Stimulated activated CD8-positive, alpha-beta memory T cell treated with anti-CD3 and anti-CD28 coated beads, Interleukin-2, amount 100 ng/mL, for 1 hour (primary cell): ENCODE measurements at regions not wholly inside any gene's neighbourhood (a gene's known extent, or its start where the extent isn't known, plus 50 kb on each side); places are given as distances from the start of the nearest gene placed in this dataset.
"Not testable (repeated sequence)": the region's sequence is repeated elsewhere in the genome, so short reads cannot be mapped to it uniquely, and the experiment has no call there.

Experiments used
- DNase-seq, 2 donors: peaks; one replicate each; pipeline ENCODE4 v3.0.0-alpha.2; 2020; ENCODE audit warnings: low read depth in 2 of 2

DNA sequence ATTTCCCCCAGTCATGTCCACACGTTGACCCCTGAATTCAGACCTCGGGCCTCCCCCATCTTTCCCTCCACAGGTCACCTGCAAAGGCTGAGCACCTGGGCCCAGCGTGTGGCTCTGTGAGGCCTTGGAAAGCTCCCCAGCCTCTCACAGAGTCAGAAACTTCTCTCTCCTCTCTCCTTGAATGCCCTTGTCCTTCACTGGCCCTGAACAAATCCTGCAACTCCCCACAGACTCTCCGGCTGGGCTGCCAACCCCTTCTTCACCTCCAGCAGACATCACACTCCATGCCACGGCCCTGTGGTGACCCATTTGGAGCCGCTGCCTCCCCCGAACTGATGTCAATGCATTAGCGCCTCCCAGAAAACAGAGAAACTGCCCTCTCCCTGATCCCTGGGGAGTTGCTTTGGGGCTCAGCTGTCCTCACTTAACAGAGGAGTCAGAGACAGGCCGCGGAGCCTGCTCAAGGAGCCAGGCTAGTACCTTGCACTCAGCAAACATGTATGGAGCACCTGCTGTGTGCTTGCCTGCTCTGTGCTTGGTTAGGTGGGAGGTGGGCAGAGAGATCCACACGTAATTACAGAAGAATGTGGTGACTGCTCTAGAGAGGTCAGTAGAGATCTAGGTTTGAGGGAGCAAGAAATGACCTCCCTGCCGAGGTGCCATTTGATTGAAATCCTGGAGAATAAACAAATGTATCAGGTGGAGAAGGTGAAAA lies 99.2 kb upstream of the PWP1 start:
- DNase-seq, result no peak

DNA sequence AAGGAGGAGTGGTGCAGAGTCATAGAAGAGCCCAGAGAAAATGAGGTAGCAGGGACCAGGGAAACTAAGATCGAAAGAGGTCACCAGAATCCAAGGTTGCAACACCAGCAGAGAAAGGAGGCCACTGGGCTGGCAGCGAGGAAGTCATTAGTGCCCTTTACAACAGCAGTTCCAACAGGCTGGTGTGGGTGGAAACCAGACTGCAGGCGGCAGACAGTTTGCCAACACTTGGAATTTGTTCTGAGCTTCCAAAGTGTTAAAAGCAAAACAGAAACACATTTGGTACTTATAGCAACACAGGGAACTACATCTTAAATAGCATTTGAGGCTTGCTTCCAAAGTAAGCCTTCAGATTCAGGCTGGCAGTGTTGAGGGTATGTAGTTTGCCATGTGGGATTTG lies 95.2 kb upstream of the PWP1 start:
- no peak for DNase-seq

DNA sequence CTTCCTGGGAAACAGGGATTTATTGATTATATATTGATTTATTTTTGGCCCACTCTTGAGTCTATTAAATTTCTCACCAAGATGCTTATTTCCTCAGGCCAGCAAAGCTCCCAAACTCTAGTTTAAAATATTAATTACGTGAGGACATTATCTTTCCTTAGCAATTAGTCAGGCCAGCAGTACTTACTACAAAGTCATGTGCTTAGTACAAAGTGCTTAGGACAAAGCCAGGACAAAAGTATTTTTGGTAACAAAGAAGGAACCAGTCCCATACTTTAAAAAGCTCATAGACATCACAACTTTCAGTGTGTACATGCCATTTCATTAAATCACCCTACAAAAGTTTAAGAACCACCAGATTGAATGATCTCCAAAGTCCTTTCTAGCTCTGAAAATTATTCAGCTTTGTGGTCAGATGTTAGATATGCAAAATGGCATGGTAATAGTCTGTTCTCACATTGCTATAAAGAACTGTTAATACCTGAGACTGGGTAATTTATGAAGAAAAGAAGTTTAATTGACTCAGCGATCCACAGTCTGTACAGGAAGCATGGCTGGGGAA lies 94.7 kb upstream of the PWP1 start:
- DNase-seq, result no peak

DNA sequence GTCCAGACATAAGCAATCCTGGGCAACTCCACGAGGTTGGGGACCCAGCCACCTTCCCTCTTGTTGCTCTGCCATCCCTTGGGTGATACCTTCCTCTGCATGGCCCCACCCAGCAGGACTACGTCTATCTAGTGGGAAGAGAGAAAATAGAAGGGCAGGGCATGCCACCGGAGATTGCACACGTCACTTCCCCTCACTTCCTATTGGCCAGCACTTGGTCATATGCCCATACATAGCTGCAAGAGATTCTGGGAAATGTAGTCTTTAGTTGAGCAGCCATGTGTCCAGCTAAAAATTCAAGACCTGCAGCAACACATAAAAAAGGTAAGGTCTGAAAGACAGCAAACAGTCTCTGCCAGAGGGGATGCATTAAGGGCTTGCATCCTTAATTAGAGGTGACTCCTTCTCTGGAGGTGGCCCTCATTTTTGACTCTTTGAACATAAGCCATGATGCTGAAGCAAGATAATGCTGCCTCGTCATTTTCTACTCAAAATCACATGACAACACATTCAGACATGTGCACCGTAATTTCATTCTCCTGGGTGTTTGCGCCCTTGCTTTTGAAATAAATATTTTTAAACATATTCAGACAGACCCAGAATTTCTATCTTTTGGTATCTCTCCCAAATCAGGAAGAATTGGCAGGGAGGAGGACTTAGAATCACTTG lies 91.8 kb upstream of the PWP1 start:
- no peak for DNase-seq

DNA sequence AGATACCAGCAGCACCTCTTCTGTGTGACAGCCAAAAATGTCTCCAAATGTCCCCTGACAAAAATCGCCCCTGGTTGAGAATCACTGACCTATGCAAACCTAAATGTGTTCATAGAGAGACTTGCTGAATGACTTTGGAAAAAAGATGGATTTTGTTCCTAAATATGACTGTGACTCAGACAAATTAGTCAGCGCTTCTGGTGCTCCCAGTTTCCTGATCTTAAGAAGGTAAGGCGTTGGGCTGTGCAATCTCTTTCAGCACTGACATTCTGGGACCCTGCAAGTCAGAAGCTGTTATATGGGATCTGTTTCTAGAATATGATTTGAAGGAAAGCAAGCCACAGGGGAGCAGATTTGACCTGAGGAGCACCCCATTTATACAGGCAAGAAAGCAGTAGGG lies 90.6 kb upstream of the PWP1 start:
- no peak for DNase-seq

DNA sequence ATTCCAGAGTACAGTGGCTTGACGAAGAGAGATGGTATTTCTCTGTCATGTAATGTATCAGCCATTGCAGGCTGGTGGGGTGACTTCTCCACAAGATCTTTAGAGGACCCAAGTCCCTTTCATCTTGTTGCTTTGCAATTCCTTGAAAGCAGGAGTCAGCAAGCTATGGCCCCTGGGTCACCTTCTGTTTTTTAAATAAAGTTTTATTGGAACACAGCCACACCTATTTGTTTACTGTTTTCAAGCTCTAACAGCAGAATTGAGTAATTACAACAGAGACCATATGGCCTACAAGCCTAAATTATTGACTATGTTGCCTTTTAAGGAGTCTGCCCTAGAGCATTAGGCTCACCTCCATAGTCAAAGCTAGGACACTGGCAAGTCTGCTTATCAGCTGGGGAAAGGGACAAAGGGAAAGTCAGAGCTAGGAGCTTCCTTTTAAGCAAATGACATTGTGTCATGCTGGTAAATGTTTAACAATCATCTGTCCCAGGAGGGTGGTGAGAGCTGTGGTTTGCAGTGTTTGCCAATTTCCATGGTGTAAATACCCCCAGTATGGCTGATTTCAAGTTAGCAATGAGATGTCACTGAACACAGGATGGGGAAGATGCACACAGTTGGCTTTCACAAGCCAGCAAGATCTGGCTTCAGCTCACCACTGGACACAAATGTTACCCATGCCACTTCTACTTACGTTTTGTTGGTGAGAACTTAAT lies 87.7 kb upstream of the PWP1 start:
- no peak for DNase-seq

DNA sequence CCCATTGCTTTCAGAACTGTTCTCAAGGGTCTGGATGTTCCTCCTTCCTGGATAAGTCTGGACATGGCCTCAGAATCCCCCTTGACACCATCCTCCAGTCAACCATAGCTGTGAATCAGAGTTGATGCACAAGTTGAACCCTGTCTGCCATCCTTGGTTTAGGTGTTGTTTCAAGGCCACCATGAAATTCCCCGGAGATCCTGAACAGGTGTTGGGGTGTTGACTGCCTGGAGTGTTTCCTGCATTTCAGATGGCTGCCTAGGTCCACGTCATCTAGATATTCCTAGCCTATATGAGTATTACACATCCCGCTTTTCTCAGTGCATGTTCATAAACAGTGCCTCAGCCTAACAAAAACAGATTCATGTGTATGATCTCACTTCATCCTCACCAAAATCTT lies 86.7 kb upstream of the PWP1 start:
- DNase-seq, result no peak

DNA sequence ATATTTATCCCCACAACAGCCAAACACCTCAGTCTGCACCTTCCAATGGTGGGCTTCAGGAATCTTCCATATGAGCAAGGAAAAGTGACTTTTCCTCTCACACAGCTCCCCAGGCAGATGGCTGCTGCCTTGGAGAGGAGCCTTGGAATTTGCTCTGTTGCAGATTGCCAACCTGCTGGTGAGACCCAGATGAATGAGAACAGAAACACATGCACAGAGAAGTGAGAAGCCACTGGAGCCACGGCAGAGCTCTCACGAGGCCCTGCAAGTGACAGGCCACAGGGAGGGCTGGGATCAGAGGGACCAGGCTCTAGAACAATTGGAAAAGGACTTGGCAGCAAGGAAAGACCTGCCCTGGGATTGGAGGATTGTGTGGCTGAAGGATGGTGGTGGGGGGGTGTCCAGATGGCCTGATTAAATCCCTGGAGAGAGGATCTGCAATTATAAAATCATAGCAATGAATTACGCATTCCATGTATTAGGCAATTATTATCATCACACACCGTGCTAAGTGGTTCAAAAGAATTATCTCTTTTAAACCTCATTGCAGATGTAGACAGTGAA lies 84.9 kb upstream of the PWP1 start:
- DNase-seq, result no peak

DNA sequence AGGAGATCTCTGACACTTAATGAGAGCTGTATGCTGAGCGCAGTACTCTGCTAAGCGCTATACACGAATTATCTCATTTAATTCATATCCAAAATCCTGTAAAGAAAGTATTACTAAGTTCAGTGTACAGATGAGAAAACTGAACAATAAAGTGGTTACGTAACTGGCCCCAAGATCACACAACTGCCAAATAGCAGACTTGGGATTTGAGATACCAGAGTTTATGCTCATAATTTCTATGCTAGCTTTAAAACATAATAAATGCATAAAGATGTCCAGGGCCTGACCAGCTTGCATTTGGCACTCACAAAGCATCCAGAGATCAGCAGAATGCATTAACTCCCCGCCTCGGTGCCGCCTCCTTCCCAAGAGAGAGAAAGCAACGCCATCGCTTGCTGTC lies 83.2 kb upstream of the PWP1 start:
- DNase-seq, result no peak

DNA sequence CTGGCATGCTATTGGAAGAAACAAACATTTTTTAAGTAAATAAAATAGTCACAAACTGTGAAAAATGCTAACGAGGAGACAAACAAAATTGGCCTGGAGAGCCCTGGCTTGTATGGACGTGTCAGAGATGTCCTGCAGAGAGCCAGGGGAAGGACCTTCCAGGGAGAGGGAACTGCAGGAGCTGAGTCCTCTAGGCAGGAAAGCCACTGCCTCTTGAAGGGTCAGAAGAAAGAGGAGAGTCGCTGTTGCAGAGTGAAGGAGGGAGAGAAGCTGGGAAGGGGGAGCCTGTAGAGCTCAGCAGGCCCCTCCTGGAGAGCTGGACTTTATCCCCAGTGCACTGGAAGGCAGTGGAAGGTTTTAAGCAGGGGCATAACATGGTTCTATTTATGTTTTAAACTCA lies 80.3 kb upstream of the PWP1 start:
- DNase-seq, result no peak

DNA sequence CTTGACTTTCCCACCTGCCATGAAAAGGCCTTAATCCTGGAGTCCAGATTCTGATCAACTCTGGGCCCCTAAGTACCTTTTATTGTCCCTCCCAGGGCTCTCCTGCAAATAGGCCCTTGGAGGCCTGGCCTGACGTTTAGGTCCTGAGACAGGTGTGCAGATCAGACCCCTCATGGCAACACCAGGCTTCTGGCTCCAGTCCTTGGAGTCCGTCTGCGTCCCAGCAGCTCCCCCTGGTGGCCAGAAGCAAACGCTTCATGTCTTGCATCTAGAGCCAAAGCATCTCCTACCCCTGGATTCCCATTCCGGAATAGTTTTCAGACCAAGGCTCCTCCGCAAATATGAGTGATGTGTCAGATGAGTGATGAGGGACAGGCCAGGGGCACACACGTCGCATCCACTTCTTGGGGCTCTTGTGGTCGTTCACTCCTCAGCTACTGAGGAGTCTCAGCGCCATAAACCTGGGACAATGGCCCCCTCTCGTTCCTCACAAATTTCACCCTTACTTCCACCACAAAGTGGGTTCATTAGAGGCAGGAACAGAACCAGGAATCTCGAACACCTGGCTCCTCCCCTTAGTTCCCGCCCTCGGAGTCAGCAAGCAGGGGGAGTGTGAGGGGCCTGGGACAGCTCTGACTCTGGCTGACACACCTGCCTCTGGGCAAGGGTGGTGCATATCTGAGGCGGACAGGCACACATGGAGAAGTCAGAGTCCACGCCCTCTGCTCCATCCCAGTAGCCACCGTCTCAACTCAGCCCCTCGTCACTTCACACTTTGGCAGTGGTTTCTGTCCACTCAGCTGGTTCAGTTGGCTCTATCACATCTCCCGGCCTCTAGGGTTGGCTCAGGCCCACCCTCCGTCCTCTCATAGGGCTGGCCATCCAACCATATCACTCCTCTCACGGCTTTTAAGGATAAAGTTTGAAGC lies 77.9 kb upstream of the PWP1 start:
- peak; percentile 66 to 67 for DNase-seq

DNA sequence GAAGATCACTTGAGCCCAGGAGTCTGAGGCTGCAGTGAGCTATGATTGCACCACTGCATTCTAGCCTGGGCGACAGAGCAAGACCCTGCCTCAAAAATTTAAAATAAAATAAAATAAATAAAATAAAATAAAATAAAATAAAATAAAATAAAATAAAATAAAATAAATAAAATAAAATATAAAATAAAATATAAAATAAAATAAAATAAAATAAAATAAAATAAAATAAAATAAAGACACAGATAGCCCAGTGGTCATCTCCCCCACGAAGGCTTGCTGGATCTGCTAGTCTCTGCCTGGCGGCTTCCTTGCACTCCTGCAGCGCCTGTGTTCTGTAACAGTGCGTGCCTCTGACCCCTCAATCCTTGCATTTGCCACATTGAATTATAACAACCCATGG lies 76.8 kb upstream of the PWP1 start:
- DNase-seq, result not testable (repeated sequence)

DNA sequence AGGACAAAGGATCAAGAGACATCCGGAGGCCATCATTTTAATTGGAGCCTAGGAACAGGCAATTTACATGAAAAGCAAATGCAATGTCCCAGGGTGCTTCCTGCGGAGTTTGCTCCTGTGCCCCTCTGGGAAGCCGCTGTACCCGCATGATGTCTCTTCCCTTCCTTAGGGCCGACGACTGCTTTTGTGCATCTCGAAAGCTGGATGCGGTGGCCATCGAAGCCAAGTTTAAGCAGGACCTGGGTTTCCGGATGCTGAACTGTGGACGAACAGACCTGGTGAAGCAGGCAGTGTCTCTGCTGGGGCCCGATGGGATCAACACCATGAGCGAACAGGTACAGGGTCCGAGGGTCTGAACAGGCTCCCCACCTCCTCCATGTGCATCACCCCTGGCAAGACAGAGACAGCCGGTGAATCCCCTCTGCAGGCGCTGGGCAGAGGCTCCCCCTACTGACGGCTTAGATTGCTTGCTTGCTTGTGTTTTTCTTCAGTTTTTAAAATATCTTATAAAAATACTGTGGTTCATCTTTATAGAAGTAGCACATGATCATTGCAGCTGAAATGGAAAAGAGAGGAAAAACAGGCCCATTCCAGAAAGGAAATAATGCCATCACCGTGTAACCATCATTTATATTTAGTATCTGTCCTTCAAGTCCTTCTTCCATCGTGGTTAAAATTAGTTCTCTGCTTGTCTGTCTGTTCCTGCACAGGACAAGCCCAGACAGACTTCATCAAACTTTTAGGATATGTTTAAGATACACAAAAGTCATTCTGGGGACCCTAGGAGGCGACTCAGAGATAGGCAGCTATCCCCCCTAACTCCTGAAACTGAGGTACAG lies 75.4 kb upstream of the PWP1 start:
- no peak for DNase-seq

DNA sequence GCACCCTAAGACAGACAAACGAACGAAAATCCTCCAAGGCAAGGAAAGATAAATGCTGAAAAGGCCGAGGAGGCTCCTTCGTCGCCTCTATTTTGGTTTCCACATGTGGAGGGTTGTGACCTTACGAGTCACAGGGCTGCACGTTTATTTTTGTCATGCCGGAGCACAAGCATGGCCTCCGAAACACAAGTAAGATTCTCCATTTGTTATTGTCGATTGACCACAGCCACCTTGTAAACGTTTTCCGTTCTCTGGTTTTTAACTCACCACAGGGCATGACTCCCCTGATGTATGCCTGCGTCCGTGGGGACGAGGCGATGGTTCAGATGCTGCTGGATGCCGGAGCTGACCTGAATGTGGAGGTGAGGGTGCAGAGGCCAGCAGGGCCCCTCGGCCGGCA lies 73.1 kb upstream of the PWP1 start:
- DNase-seq, result no peak

DNA sequence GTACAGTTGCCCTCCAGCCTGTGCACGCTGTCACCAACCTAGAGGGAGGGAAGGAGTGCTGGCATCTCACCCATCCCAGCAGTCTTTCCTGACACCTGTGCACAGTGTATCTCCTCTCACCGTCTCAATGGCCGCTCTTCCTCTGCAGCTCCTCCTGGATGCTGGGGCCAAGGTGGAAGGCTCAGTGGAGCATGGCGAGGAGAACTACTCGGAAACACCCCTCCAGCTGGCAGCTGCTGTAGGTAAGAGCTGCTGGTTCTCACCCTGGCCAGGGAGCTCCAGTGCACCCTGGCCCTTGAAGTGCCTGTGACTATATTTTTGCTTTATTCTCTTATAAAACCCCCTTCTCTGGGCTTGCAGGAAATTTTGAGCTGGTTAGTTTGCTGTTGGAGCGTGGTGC lies 68.7 kb upstream of the PWP1 start:
- no peak for DNase-seq

DNA sequence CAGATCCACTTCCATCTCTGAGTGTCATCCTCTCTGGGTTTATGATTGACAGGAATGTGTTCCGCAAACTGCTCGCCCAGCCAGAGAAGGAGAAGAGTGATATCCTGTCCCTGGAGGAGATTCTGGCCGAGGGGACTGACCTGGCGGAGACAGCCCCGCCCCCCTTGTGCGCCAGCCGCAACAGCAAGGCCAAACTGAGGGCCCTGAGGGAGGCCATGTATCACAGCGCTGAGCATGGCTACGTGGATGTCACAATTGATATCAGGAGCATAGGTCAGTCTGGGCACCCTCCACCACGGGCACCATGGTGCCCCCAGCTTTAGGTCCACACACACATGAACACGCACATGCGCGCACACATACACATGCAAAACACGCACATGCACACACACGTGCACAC lies 67.5 kb upstream of the PWP1 start:
- DNase-seq, result no peak

DNA sequence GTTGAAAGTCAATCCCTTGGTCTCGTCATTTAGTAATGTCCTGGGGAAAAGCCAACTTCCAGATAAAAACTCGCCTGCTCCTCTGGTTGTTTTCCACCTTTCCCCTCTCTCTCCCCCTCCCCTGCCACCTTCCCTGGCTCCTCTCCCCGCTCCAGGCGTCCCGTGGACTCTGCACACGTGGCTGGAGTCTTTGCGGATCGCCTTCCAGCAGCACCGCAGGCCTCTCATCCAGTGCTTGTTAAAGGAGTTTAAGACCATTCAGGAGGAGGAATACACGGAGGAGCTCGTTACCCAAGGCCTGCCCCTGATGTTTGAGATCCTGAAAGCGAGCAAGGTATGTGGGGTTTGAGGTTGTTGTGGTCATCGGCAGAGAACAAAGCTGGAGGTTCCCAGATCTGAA lies 65.8 kb upstream of the PWP1 start:
- DNase-seq, result no peak

DNA sequence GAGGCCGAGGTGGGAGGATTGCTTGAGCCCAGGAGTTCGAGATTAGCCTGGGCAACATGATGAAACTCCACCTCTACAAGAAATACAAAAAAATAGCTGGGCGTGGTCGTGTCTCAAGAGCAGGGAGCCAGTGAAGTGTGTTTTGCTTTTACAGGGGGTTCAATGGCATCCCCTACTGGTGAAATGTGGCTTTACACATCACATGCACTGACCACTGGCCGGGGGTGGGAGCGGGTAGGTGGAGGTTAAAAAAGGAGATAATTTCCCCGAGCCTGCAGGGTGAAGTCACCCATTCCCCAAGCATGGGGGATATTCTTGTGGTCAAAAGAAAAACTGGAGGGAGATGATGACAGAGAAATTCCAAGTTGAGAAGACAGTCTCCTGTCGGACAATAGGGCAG lies 63.6 kb upstream of the PWP1 start:
- DNase-seq, result no peak

DNA sequence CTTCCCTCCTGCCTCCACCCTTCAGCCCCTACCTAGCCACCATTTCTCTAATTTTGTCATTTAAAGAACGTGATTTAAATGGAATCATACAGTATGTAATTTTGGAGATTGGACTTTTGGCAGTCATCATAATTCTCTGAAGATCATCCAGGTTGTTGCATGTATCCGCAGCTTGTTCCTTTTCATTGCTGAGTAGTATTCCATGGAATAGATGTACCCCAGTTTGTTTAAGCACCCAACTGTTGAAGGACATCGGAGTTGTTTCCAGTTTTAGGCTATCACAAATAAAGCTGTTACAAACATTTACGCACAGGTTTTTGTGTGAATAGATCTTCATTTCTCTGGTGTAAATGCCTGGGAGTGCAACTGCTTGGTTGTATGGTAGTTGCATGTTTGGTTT lies 61.1 kb upstream of the PWP1 start:
- DNase-seq, result no peak

DNA sequence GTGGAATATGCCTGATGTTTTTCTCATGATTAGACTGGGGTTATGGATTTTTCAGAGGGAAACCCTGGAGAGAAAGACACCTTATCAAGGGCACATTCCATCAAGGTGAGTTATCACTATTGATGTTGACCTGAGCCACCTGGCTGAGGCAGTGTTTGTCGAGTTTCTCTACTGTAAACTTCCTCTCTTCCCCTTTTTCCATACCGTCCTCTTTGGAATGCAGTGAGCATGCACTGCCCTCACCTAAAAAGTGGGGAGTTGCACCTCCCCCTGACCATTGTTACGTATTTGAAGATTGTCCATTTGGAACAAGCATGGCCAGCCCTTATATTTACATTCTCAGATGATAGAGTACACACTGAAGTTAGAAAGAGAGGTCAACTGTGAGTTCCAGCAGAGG lies 53.9 kb upstream of the PWP1 start:
- DNase-seq, result no peak

DNA sequence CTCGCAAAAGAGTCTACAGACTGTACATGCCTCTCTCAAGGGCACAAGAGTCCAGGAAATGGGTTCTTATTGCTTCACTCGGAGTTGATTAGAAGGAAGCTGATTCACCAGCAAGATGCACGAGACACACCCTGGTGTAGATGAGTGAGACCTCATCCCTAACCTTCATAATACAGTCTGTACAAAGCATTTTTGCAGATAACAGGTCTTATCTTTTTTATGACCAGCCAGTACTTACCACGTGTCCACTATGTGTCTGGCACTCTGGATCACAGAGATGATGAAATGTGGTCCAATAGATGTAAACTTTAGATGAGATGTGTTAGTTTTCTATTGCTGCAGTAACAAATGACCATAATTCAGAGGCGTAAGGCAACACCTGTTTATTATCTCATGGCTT lies 53.4 kb upstream of the PWP1 start:
- DNase-seq, result no peak
